ENCODE measurements at regions not wholly inside any gene's neighbourhood (a gene's known extent, or its start where the extent isn't known, plus 50 kb on each side); places are given as distances from the start of the nearest gene placed in this dataset.

GRCh38 chr7:145082366-145083161 is 246.7 kb upstream of the TPK1 start:
- DNase-seq = no peak

DNA sequence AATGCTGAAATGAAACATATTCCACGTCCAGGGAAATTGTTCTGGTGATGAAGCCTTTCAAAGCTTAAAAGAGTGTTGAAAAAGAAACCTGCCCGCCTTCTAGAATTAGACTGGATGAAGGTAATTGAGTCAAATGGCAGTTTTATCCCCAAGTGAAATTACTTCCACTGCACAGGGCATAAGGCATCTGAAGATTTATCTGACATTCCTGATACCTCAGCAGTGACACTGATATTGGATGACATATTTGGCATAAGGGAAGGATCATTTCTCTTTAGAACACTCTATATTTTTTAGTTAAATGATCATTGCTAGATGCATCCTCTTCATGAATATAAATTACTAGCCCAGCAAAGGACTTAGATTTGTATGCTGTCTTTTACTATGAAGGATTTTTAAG is 229.6 kb upstream of the TPK1 start:
- no peak for DNase-seq

DNA sequence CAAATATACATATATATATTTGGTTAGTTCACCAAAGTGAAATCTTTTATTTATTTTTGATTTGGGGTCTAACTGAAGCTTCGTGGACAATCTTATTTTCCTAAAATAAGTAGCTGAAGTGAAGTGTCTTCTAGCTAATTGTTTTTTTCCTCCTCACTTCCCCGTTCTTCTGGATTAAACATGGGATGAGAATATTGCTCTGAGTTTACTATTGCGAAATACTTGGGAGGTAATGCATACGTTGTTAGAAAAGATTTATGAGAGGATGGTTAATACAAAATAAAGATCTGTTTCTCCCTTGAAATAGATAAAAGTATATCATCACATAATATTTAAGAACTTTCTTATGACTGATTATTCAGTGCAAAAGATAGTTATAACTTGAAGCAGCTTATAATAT is 228.3 kb upstream of the TPK1 start:
- DNase-seq = no peak

DNA sequence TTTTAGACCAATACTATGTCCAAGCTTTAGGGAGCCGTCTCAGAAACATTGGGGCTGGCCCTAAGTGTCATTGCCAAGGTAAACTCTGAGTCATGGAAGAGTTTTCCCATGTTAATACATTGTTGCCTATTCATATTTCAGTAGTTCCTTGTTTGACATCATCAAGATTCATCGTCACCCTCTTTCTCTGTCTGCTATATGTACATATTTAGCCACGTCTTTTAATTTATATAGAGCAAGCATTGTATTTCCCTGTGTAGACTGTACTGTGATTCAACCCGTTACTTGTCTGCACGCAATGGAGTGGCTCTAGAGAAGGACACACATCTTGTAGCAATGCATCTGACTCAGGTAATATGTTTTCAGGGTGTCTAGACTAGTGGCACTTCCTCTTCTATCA is 217.9 kb upstream of the TPK1 start:
- no peak for DNase-seq

GRCh38 chr7:145050415-145050814 is 214.6 kb upstream of the TPK1 start:
- DNase-seq = no peak

GRCh38 chr7:145036604-145037405 is 201.0 kb upstream of the TPK1 start:
- DNase-seq = peak; percentile 43 to 51

DNA sequence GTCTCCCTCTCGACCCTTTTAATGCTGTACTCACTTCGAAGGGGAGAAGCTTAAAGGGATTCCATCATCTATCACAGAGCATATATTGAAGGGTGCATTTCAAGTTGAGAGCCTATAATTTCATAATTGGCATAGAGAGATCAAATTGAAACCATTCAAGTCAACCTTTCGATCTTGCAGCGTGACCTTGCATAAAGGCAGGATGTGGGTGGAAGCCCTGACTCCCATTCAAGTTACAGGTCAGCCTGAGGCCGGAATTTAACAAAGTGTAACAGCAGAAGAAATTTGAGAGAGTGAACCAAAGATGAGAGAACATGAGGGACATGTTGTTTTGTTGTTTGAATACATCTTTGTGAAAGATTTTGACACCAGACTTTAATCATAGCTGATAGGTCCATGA is 195.3 kb upstream of the TPK1 start:
- no peak for DNase-seq

DNA sequence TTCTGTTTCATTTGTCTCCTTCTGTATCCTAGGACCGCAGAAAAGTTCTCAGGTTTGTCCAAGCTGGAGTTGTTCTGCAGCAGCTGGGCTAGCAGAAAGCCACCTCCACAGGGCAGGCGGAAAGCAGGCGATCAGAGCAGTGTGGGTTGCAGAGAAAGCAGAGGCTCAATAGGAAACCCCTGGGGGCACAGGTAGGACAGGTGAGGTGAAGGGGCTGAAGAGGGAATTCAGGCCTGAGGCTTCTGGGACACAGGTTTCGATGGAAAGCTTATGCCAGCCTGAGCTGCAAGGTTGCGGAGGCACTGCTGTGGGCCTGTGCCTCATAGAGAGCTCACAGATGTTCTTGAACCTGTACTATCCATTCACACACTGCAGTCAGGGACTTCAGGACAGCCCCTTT is 194.9 kb upstream of the TPK1 start:
- DNase-seq = no peak

DNA sequence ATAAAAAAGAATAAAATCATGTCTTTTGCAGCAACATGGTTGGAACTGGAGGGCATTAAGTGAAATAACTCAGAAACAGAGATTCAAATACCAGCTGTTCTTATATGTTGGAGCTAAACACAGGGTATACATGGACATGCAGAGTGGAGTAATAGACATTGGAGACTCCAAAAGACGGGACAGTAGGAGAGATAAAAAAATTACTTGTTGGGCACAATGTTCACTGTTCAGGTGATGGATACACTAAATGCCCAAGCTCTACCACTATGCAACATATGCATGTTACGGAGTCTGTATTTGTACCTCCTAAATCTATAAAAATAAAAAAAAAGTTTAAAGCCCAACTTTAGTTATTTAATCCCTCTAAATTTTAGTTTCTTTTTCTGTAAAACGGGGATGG is 184.6 kb upstream of the TPK1 start:
- DNase-seq = no peak

- no peak for DNase-seq
These were observed 180.2 kb upstream of the TPK1 start for GRCh38 chr7:145016068-145016467.

DNA sequence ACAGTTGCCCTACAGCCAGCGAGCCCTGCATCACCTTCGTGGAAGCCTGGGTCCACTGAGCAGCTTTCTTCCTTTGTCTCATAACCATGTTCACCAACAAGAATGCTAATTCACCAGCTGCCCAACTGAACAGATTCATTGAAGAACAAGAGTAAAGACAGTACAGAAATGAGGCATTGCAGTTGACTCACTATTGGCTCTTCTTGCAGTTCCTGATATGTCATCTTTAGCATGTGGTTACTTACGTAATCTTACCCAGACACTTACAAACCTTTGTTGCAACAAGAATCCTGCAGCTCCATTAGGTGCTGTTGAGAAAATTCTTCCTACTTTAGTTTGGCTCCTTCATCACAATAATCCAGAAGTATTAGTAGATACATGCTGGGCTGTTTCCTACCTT is 174.0 kb upstream of the TPK1 start:
- peak; percentile 33 to 39 for DNase-seq

DNA sequence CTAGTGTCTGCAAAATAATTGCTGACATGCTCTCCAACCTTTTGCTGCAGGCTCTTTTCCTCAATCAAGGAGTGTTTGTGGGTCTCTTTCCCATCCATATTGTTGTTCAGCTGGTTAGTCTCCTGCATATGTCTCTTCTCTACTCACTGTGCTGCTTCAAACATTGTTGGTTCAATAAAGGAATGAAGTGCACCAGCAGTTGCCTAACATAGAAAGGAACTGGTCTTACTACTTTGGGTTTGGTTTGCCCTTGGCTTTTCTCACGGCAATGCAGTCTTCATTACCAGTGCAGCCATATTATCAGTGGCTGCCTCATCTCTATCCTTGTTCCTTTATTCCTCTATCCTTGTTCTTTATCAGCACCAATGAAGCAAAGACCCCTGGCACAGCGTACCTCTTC is 169.7 kb upstream of the TPK1 start:
- DNase-seq = no peak

- peak in 1 of 2 donors; percentile 46 for DNase-seq
These were observed 161.7 kb upstream of the TPK1 start for GRCh38 chr7:144997512-144997911.

- no peak for DNase-seq
These were observed 159.6 kb upstream of the TPK1 start for GRCh38 chr7:144995495-144995894.

- no peak for DNase-seq
These were observed 155.2 kb upstream of the TPK1 start for GRCh38 chr7:144991041-144991440.

GRCh38 chr7:144987686-144988085 is 151.8 kb upstream of the TPK1 start:
- no peak for DNase-seq

DNA sequence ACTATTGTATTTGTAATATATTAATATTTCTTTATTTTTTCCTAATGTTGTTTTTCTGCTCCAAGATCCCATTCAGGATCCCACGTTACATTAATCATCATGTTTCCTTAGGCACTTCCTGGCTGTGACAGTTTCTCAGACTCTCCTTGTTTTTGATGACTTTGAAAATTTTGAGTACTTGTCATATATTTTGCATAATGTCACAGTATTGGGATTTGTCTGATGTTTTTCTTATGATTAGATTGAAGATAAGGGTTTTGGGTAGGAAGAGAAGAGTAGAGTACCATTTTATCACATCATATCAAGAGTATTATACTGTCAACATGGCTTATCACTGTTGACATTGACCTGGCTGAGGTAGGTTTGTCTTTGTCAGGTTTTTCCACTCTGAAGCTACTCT is 146.3 kb upstream of the TPK1 start:
- DNase-seq = no peak

DNA sequence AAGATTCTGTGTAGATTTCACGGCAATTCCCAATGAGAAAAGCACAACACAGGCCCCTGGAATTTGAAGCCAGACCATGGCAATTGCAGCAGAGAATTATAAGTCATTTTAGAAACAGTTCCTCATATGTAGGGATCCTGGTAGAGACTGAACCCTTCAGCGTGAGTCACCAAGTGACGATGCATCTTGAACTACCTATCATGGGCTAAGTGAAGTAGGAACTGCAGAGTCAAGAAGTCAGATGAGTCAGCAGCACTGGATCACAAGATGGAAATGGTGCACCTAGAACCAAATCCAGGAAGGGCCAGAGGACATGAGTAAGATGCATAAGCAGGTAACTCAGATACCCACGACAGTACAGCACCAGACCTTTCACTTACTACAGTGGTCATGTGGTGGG is 140.0 kb upstream of the TPK1 start:
- no peak for DNase-seq

GRCh38 chr7:144969787-144970186 is 133.9 kb upstream of the TPK1 start:
- DNase-seq = no peak

DNA sequence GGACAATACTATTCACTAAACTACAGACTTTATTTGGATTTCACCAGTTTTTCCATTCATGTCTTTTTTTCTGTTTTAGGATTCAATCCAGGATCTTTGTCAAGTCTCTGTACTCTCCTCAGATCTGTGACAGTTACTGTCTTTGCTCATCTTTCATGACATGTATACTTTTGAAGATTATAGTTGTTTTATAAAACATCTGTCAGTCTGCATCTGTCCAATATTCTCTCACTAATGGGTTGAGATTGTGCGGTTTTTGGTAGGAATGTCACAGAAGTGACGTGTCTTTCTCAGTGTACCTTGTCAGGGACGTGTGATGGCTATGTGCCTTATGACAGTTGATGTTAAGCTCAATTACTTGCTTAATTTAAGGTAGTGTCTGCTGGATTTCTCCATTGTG is 124.9 kb upstream of the TPK1 start:
- DNase-seq = no peak

DNA sequence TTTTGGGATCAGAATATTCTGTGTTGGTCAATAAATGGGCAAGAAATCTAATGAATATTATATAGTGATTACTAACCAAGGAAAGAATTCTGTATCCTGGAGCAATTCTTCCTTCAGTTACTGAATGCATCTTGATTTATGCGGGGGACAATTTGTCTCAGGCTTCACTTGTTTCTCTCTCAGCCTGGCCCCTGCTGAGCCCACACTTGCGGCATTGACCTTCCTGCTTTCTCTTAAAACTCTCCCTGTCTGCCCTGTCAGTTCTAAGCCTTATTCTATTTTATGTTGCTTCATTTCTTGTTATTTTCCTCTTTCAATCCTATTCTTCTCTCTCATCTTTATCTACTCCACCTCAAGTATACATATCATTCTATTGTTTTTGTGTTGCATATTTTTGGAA is 122.1 kb upstream of the TPK1 start:
- DNase-seq = no peak

DNA sequence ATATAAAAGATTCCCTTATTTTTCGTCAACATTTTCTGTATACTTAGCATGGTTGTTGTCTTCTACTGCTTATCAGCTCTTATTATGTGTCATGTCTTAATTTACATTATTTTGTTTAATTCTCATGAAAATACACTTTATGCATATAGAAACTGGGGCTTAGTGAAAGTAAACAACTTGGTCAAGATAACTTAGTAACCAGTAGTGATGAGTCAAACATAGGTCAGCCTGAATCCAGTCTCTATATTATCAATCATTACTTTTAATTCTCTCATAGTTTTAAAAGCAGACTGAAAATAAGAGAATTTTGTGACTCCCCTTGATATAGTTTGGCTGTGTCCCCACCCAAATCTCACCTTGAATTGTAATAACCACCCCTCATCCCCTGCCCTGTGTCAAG is 119.6 kb upstream of the TPK1 start:
- no peak for DNase-seq

DNA sequence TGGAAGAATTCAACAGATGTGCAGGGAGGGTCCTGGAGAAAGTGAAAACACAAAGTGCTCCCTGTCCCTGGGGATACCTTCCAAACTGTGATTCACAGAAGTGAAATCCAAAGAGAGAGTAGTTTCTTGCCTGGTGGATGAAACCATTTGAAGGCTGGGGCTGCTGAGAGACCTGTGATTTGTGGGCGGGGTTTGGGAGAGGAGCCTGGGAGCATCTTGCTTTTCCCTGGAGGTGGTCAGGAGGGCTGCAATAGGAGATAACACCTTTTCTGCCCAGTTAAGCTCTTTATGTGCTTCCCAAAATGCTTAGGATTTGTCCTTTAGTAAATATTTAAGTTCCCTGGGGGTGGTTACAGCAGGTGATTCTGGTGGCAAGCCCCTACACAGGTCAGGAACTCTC is 105.3 kb upstream of the TPK1 start:
- DNase-seq = no peak

- no peak for DNase-seq
These were observed 101.3 kb upstream of the TPK1 start for GRCh38 chr7:144937199-144937598.
